ENCODE measurements at regions not wholly inside any gene's neighbourhood (a gene's known extent, or its start where the extent isn't known, plus 50 kb on each side); places are given as distances from the start of the nearest gene placed in this dataset.
"Not testable (repeated sequence)": the region's sequence is repeated elsewhere in the genome, so short reads cannot be mapped to it uniquely, and the experiment has no call there.

DNA sequence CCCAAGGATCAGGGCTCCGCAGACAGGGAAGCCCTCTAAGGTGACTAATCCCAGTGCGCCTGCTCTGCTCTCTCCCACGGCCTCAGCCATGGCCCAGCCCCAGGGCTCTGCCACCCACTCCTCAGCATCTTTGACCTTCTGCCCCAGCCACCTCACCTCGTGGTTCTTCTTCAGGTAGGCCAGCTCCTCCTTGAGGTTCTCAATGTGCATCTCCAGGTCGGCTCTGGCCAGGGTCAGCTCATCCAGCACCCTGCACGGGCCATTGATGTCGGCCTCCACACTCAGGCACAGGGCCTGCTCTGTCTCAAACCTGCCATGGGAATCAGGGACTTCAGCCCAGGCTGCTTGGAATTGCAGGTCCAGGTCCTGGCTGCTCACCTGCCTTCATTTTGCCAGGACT is 128.4 kb downstream of the TNFRSF13B start:
- DNase-seq (ENCODE audit: low spot score) = not testable (repeated sequence)

DNA sequence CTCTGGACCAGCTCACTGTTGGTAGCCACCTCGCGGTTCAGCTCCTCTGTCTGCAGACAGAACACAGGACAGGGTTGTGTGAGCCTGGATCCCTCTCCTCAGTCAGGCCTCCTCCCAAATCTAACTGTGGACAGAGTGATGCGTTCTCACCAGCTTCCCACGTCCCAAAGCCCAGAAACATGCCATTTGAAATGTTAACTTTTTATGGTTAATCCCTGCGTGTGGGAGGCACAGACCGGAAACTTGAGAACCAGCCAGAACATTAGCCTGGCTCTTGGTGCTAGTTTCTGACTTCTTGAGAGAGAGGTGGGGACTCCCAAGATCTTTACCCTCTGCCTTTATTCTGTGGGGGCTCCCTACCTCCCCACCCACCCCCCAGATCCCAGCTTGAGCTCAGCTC is 129.6 kb downstream of the TNFRSF13B start:
- not testable (repeated sequence) for DNase-seq (ENCODE audit: low spot score)

DNA sequence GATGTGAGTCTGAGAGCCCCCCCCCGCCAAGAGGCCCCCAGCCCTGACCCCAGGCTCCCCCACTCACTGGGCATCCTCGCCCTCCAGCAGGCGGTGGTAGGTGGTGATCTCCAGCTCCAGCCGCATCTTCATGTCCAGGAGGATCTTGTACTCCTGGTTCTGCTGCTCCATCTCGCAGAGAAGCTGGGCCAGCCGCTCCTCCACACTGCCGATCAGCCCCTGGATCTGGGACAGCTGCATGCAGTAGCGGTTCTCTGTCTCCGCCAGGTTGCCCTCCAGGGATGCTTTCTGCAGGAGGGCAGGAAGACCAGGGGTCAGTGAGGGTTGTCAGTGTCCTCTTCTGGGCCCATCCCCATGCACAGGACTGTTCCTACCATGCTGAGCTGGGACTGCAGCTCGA is 130.0 kb downstream of the TNFRSF13B start:
- not testable (repeated sequence) for DNase-seq (ENCODE audit: low spot score)

DNA sequence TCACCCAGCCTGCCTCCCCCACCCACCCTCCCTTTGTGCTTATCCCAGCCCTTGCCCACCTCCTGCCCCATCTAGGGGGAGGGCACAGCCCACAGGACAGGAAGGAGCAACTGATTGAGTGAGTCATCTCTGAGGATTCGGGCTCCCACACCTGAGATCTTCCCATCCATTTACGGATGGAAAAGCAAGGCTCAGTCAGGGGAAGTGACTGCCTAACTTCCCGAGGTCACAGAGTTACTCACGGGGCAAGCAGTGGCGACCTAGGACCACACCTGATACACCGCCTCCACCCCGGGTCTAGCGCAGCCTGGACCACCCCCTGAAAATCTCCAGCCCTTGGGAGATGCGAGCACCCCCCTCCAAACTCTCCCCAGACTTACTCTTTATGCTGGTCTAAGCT is 131.7 kb downstream of the TNFRSF13B start:
- not testable (repeated sequence) for DNase-seq (ENCODE audit: low spot score)

DNA sequence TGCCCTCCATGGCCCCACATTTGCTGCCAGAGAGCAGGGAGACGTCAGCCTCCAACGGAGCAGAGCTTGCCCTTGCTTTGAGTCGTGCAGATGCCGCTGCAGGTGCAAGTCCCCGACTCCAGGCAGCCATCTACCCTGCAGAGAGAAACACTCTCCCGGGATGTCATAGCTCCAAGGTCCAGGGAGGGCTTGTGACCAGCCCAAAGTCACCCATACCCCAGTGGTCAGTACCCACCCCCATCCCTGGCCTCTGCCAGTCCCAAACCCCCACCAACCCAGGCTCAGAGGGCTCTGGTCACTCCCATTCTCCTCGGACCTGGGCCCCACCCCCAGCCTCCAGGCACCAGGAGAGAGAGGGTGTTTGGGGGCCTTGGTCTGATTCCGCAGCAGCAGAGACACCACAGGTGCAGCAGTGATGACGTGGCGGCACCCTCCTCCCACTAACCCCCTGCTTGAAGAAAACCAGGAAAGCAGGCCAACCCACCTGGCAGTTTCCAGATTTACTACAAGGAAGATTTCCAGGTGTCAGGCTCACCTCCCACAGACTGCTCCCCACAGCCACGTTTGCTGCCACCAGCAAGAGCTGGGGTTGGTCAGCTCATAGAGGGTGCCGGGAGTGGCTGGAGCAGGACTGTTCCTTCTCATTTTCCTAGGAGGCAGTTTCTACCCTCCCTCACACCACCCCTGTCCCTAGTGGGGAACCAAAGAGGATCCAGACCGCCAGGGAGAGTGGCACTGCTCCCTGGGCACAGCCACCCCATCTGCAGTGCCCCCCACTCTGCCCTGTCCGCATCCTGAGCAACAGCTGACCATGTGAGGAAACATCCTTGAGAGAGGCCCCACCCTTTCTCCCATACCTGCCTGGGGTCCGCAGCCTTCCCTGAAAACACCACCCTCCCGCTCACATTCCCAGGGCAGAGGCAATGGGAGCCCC is 132.4 kb downstream of the TNFRSF13B start:
- DNase-seq (ENCODE audit: low spot score) = not testable (repeated sequence)

DNA sequence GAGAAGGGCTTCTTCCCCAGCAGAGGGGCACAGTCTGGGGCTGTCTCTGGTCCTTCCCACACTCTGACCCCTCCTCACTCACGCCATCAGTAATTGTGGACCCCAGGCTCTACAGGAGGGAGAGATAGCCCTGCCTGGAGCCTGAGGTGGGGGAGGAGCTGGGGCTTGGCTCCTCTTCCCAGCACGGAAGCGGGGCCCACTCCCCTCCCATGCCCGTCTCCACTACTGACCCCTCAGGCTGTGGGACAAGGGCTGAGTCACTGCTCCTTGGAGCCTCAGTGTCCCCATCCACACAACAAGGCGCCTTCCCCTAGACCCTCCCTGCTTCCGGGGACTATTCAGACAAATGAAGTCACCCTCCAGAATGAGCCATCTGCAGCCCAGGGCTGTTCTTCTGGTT is 133.1 kb downstream of the TNFRSF13B start:
- not testable (repeated sequence) for DNase-seq (ENCODE audit: low spot score)

DNA sequence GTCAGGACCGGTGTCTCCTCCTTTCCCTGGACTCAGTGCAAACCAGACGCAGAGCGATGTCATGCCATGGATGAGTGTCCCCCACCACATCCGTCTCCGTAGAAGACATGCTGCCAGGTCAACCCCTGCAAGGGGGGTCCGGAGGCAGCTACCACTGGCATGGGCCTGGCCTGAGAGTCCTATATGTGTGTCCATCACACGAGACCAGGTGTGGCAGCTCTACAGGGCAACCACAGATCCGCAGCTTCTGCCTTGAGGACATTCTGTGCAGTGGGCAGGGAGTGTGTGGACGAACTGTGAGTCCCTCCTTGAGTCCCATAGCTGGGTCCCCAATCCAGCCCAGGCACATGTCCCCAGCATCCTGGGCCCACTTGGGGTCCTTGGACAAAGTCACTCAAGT is 133.6 kb downstream of the TNFRSF13B start:
- not testable (repeated sequence) for DNase-seq (ENCODE audit: low spot score)

DNA sequence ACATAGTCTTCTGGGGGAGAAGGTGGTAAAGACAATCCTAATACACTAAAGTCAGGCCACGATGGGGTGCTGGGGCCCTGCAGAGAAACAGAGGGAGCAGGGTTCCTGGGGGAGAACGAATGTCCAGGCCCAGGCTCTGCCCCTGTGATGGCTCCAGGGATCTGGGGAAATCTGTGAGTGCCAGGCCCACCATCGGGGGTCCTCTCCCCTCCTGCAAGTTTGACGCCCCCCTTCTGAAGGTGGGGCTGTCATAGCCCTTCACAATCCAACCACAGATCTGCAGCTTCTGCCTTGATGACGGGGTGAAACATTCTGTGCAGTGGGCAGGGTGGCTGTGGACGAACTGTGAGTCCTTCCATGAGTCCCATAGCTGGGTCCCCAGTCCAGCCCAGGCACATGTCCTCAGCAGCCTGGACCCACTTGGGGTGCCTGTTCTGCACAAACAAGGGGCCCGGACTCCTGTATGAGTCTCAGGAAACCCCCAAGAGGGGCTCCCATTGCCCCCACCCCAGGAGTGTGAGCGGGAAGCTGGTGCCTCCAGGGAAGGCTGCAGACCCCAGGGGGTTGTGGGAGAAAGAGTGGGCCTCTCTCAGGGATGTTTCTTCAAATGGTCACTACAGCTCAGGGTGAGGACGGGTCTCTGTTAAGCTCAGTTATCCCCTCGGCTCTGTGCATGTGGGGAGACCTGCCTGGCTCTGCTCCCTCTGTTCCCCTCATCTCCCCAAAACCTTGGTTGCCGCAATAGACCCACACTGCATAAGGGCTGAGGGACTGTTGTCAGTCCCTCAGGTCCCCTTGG is 134.3 kb downstream of the TNFRSF13B start:
- not testable (repeated sequence) for DNase-seq (ENCODE audit: low spot score)

DNA sequence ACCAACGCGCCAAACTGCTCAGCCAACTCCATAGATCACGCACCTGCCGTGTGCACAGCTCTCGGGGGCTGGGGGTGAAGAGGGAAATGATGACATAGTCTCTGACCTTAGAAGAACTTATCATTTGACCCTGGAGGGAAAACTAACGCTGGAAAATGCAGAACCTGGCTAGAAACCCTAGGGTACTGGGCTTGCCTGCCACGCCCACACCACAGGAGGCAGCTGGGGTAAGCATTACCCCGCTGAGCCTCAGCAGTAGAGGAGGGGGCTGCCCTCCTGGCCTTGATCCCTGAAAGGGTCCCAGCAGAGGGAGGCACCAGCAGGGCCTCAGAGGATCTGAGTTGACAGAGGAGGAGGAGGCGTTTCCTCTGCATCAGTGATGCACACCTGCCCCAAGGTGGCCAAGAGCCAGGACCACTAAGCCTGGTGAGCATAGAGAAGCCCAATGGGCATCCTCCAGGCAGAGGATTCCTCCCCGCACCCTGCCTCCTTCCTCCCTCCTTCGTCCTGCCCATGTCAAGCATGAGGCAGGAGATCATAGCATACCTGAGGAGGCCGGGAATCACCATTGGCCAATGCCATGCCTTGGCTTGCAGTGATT is 135.5 kb downstream of the TNFRSF13B start:
- not testable (repeated sequence) for DNase-seq (ENCODE audit: low spot score)

DNA sequence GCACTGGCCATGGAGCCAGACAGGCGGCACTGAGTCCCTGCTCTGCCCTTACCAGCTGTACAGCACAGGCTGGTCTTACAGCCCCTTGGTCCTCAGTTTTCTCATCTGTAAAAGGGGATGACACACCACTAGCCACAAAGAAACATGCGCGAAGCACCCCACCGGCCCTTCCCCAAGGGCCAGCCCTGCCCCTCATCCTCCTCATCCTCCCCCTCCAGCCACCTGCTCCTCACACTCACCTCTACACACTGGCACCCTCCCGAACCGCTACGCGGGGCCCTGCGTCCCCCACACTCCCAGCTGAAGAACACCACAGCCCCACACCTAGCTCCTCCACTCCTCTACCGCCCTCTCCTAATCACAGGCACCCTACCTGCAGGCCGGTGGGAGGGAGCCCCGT is 138.4 kb downstream of the TNFRSF13B start:
- not testable (repeated sequence) for DNase-seq (ENCODE audit: low spot score)

DNA sequence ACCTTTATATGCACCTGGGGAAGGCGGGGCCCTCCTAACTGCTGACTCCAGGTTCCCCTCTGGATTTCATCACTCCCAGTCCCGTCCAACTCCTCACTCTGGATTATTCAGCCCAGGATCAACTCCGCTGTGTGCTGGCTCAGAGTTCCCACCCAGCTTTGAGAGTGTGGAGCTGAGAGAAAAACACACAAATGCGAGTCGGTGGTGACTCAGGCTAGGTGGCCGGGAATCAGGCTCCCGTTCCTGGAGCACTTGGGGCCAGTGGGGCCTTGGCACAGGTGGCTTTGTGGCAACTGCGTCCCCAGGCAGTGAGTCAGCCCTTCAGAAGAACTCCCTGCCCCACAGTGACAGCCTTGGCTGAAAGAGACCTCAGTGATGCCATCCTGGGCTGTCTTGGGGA is 139.1 kb downstream of the TNFRSF13B start:
- DNase-seq (ENCODE audit: low spot score) = not testable (repeated sequence)

DNA sequence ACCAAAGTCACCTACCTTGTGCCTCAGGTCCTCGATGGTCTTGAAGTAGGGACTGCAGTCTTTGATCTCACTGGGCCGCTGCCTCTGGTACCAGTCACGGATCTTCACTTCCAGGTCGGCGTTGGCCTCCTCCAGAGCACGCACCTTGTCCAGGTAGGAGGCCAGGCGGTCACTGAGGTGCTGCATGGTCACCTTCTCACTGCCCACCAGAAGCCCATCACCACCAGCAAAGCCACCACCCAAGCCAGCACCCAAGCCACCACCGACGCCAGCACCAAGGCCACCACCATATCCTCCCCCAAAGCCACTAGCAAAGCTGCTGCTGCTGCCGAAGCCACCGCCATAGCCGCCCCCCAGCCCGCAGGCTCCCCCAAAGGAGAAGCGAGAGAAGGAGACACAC is 139.7 kb downstream of the TNFRSF13B start:
- not testable (repeated sequence) for DNase-seq (ENCODE audit: low spot score)

DNA sequence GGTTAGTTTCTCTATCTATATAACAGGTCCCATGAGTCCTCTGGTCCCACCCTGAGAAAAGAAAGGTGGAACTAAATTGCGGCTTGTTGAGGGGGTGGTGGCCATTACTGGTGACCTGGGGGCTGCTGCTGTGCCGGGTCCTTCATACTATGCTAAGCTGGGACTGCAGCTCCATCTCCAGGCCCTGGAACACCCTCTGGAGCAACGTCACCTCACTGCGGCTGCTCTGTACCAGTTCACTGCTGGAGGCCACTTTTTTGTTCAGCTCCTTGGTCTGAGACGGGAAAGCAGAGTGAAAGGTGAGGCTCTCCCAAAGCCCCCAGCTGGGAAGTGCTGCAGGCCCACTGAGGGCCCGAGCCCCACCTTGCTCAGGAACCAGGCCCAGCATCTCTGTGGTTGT is 140.7 kb downstream of the CCDC144A start:
- DNase-seq (ENCODE audit: low spot score) = not testable (repeated sequence)

DNA sequence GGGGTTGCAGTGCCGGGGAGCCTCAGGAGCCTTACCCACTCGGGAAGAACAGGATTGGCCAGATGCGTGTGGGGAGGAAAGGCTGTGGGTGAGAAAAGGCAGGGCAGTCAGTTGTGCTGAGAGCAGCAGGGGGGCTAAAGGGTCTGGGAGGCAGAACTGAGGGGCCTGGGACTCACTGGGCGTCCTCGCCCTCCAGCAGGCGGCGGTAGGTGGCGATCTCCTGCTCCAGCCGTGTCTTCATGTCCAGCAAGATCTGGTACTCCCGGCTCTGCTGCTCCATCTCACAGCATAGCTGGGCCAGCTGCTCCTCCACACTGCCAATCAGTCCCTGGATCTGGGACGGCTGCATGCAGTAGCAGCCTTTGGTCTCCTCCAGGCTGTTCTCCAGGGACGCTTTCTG is 140.2 kb downstream of the CCDC144A start:
- not testable (repeated sequence) for DNase-seq (ENCODE audit: low spot score)
